ENCODE measurements at regions not wholly inside any gene's neighbourhood (a gene's known extent, or its start where the extent isn't known, plus 50 kb on each side); places are given as distances from the start of the nearest gene placed in this dataset.

- TF ChIP-seq CTCF (IDR thresholded peaks at IDR 0.05; ENCODE audit: insufficient read depth, low read depth, low read length) (no peak), EZH2 (IDR thresholded peaks at IDR 0.05; ENCODE audit: insufficient read depth, low read length) (no peak)
These were observed 605.2 kb downstream of the GALC start for GRCh38 chr14:87387806-87388205.
